K562 (cell line): ENCODE measurements at regions not wholly inside any gene's neighbourhood (a gene's known extent, or its start where the extent isn't known, plus 50 kb on each side); places are given as distances from the start of the nearest gene placed in this dataset.

Experiments
- ATAC-seq: fragments of 200-7000 bp; cut with Tn5 transposase; 3 replicates; pipeline ENCODE4 v1.9.1; 2020; ENCODE audit warnings: moderate library complexity
- BruUV-seq: library from RNA; stranded (reverse); fragments of 400-500 nt; replicated peaks from 2 replicates; lab custom pipeline; 2021; lab: Mats Ljungman, UMichigan
- CTCF ChIA-PET: fragments of 300-600 bp; formaldehyde crosslinking; extraction: SDS; loops from one replicate; lab custom pipeline; 2021; ENCODE audit warnings: low intra/inter-chr PET ratio; lab: Yijun Ruan, JAX
- POLR2A ChIA-PET: fragments of 300-600, 350-650 bp; sonication (Branson Sonifier 250); formaldehyde crosslinking; extraction: SDS; loops from one replicate; lab custom pipeline; 2021; ENCODE audit warnings: antibody characterized with exemption, inconsistent platforms; lab: Yijun Ruan, JAX
- DNase-seq, 4 experiments: peaks; one replicate each; pipeline versions ENCODE4 v3.0.0 to v3.0.0-alpha.2; 2011 to 2018; ENCODE audit warnings: low spot score in 3 of 4, mixed read lengths in 3 of 4; ENCODE audit errors: extremely low read depth in 1 of 4
- FAIRE-seq: peaks from 2 replicates; lab custom pipeline; 2011; peaks lifted over from hg19 to GRCh38; lab: Jason Lieb, UNC
- H2AFZ ChIP-seq: 2 replicates; pipeline ENCODE4 v1.6.0; 2011; ENCODE audit warnings: low read depth, low read length, control low read depth, inconsistent platforms
- H3K27ac ChIP-seq: fragments of 200-600 bp; 3 replicates; pipeline ENCODE4 v1.8.0; 2011; ENCODE audit warnings: low read depth, mild to moderate bottlenecking, control low read depth, inconsistent platforms, low read length, moderate library complexity, mixed read lengths; ENCODE audit errors: extremely low read depth
- H3K27me3 ChIP-seq, 2 experiments: fragments of 300-600 bp in 1 of 2; 2 replicates in 1 of 2; 3 replicates in 1 of 2; pipeline versions ENCODE4 v1.6.0 to v1.8.0; 2011; ENCODE audit warnings: inconsistent platforms in 2 of 2, low read length in 2 of 2, mild to moderate bottlenecking in 1 of 2, mixed read lengths in 1 of 2, moderate library complexity in 1 of 2; ENCODE audit not compliant: control insufficient read depth in 2 of 2, insufficient read depth in 2 of 2
- H3K36me3 ChIP-seq: fragments of 300-600 bp; 3 replicates; pipeline ENCODE4 v1.8.0; 2011; ENCODE audit warnings: mild to moderate bottlenecking, low read length, inconsistent platforms; ENCODE audit not compliant: control insufficient read depth, insufficient read depth
- H3K4me1 ChIP-seq, 2 experiments: fragments of 200-600 bp in 1 of 2; replicated peaks in 1 of 2; 2 replicates in 1 of 2; 3 replicates in 1 of 2; pipeline versions ENCODE4 v1.5.1 to v1.8.0; 2011; ENCODE audit warnings: inconsistent platforms in 2 of 2, low read length in 2 of 2, mild to moderate bottlenecking in 1 of 2, mixed read lengths in 1 of 2, moderate library complexity in 1 of 2; ENCODE audit not compliant: control insufficient read depth in 2 of 2, insufficient read depth in 2 of 2
- H3K4me2 ChIP-seq: 2 replicates; pipeline ENCODE4 v1.6.1; 2011; ENCODE audit warnings: low read length, control low read depth, inconsistent platforms, mixed read lengths; ENCODE audit not compliant: insufficient read depth
- H3K4me3 ChIP-seq: fragments of 200-600 bp; sonication (generic), shearing (Covaris generic); 2 replicates; pipeline ENCODE4 v1.5.1; 2016; ENCODE audit warnings: control low read depth, inconsistent platforms
- H3K79me2 ChIP-seq: fragments of 200-600 bp; 3 replicates; pipeline ENCODE4 v1.8.0; 2011; ENCODE audit warnings: low read length, inconsistent platforms; ENCODE audit not compliant: control insufficient read depth, insufficient read depth
- H3K9ac ChIP-seq, 2 experiments: 2 replicates each; pipeline versions ENCODE4 v1.6.0 to v1.6.1; 2011; ENCODE audit warnings: low read depth in 2 of 2, low read length in 2 of 2, control low read depth in 1 of 2, inconsistent platforms in 1 of 2, mild to moderate bottlenecking in 1 of 2, mixed read lengths in 1 of 2; ENCODE audit not compliant: insufficient read depth in 1 of 2
- H3K9me1 ChIP-seq: one replicate; pipeline ENCODE4 v1.6.0; 2011; ENCODE audit warnings: inconsistent platforms, mild to moderate bottlenecking, low read length, moderate library complexity; ENCODE audit not compliant: control insufficient read depth, insufficient read depth
- H3K9me3 ChIP-seq: replicated peaks from 2 replicates; pipeline ENCODE4 v1.5.1; 2011; ENCODE audit warnings: low read depth, low read length, inconsistent platforms; ENCODE audit not compliant: control insufficient read depth, insufficient read depth
- H4K20me1 ChIP-seq: replicated peaks from 2 replicates; pipeline ENCODE4 v1.6.1; 2011; ENCODE audit warnings: low read length, inconsistent platforms, mixed read lengths; ENCODE audit not compliant: control insufficient read depth, insufficient read depth
- ADNP ChIP-seq: fragments of 200-800 bp; sonication (Bioruptor generic); IDR thresholded peaks from 2 replicates; pipeline ENCODE4 v1.6.1; 2016; ENCODE audit warnings: missing genetic modification characterization, missing compliant biosample characterization
- HDAC3 ChIP-seq: fragments of 450-650 bp; IDR thresholded peaks from 2 replicates; pipeline ENCODE4 v1.6.1; 2018; ENCODE audit warnings: borderline replicate concordance, mild to moderate bottlenecking, moderate library complexity; ENCODE audit not compliant: partially characterized antibody
- HINFP ChIP-seq: fragments of 450-650 bp; conservative IDR thresholded peaks from 2 replicates; pipeline ENCODE4 v1.6.1; 2016; ENCODE audit warnings: missing genetic modification characterization, low read depth, mild to moderate bottlenecking, control low read depth, missing compliant biosample characterization
- HNRNPUL1 ChIP-seq: fragments of 200-400 bp; formaldehyde crosslinking; IDR thresholded peaks from 2 replicates; pipeline ENCODE4 v1.6.1; 2017; ENCODE audit warnings: low read length
- RBFOX2 ChIP-seq: fragments of 200-400 bp; formaldehyde crosslinking; IDR thresholded peaks from 2 replicates; pipeline ENCODE4 v1.6.1; 2017; ENCODE audit warnings: low read depth, mild to moderate bottlenecking, low read length, moderate library complexity
- RFX5 ChIP-seq: IDR thresholded peaks from 2 replicates; pipeline ENCODE4 v1.6.1; 2011; ENCODE audit warnings: low read depth, mild to moderate bottlenecking, improper control_type of control experiment, low read length
- YY1 ChIP-seq, 3 experiments: IDR thresholded peaks; 2 replicates each; pipeline ENCODE4 v1.6.1; 2011; ENCODE audit warnings: low read length in 2 of 3, mild to moderate bottlenecking in 2 of 3, moderate library complexity in 2 of 3, borderline replicate concordance in 1 of 3, control low read depth in 1 of 3, low read depth in 1 of 3; ENCODE audit not compliant: insufficient read depth in 3 of 3, insufficient replicate concordance in 2 of 3, control insufficient read depth in 1 of 3, insufficient read length in 1 of 3; ENCODE audit errors: extremely low read depth in 1 of 3
- ZNF695 ChIP-seq: fragments of 450-650 bp; formaldehyde crosslinking; IDR thresholded peaks from 2 replicates; pipeline ENCODE4 v1.4.0; 2020; ENCODE audit warnings: mild to moderate bottlenecking, moderate library complexity
- WGBS: fragments of 100-300 bp; shearing (Covaris generic); methylation state at CpG from one replicate; pipeline ENCODE4 v1.1.6; 2016; ENCODE audit warnings: low coverage, mixed read lengths; ENCODE audit not compliant: insufficient coverage; ENCODE audit errors: missing lambda C conversion rate; 5-methylcytosine and 5-hydroxymethylcytosine counted together
- in situ Hi-C: fragments of 300-500 bp; cut with MboI; formaldehyde crosslinking; loops from 4 replicates; pipeline ENCODE4 v1.15.0; 2018; ENCODE audit warnings: inconsistent platforms, mixed read lengths
- intact Hi-C: fragments of 100-400 bp; cut with micrococcal nuclease; formaldehyde crosslinking; loops from 2 replicates; pipeline ENCODE4 v1.14.2; 2022

- CTCF ChIA-PET, result no interaction called here
These were observed 1031.5 kb downstream of the SORCS1 start for GRCh38 chr10:106132956-106133355.

More at GRCh38 chr10:106132956-106133355, 1031.5 kb downstream of the SORCS1 start:
- no peaks in the 10 kb centered on the region for H3K79me2 ChIP-seq
- no peaks in the 10 kb centered on the region for H3K4me1 ChIP-seq
- ATAC-seq (no peak), DNase-seq (no peak)
- POLR2A ChIA-PET, result no interaction called here
- 3% methylated on average over 3 of the region's 3 CpGs for WGBS
- H4K20me1 ChIP-seq, result no peaks in the 10 kb centered on the region
- in situ Hi-C loops, result no loop called here
- no peak overlapping the region for H3K27ac ChIP-seq
- no peaks in the 10 kb centered on the region for H3K9me1 ChIP-seq
- no TSS peak for BruUV-seq
- no peak for TF ChIP-seq ADNP
- no peak for TF ChIP-seq ZNF695 (CRISPR knock-in tag)
- no peak for TF ChIP-seq HINFP (tag)
- no peak for TF ChIP-seq YY1 (IDR thresholded peaks at IDR 0.05; ENCODE audit: borderline replicate concordance in 1 of 3, control insufficient read depth in 1 of 3, extremely low read depth in 1 of 3, insufficient read depth in 3 of 3, insufficient read length in 1 of 3, insufficient replicate concordance in 2 of 3, low read depth in 1 of 3, low read length in 2 of 3)
- TF ChIP-seq HDAC3, result no peak
- no peak for TF ChIP-seq HNRNPUL1
- no peak for TF ChIP-seq RFX5
- TF ChIP-seq RBFOX2, result no peak
- TF ChIP-seq, all 486 proteins: peak for 0
- Histone ChIP-seq H3K4me2 (no peak overlapping the region), H3K27me3 (no peaks in the 10 kb centered on the region), H3K4me3 (no peak overlapping the region), H3K36me3 (no peaks in the 10 kb centered on the region), H3K9ac (no peak overlapping the region), H2AFZ (no peak overlapping the region), H3K9me3 (no peaks in the 10 kb centered on the region)
- no peak for FAIRE-seq
- intact Hi-C loops, result no loop called here
